NCI-H510A treated with DMSO at 0.1 percent for 48 hours (cell line): ENCODE measurements at regions not wholly inside any gene's neighbourhood (a gene's known extent, or its start where the extent isn't known, plus 50 kb on each side); places are given as distances from the start of the nearest gene placed in this dataset.

Experiments used
- DNase-seq: peaks from one replicate; lab custom pipeline; 2025; lab: John Stamatoyannopoulos, UW

GRCh38 chr4:175539498-175539897 lies 272.6 kb downstream of the GPM6A start:
- DNase-seq: no peak

GRCh38 chr4:175540151-175540550 lies 271.9 kb downstream of the GPM6A start:
- DNase-seq: no peak

GRCh38 chr4:175540732-175541131 lies 271.3 kb downstream of the GPM6A start:
- no peak for DNase-seq

- DNase-seq: no peak
Observed at GRCh38 chr4:175542786-175543185, 269.3 kb downstream of the GPM6A start.

GRCh38 chr4:175559126-175559525 lies 252.9 kb downstream of the GPM6A start:
- DNase-seq: no peak

GRCh38 chr4:175559526-175559925 lies 252.5 kb downstream of the GPM6A start:
- no peak for DNase-seq

- peak; percentile 28 for DNase-seq
Observed at GRCh38 chr4:175560604-175561003, 251.5 kb downstream of the GPM6A start.

GRCh38 chr4:175561696-175562095 lies 250.4 kb downstream of the GPM6A start:
- DNase-seq: no peak

- no peak for DNase-seq
Observed at GRCh38 chr4:175562111-175562510, 250.0 kb downstream of the GPM6A start.

GRCh38 chr4:175562542-175562941 lies 249.5 kb downstream of the GPM6A start:
- DNase-seq: no peak
